ENCODE measurements at regions not wholly inside any gene's neighbourhood (a gene's known extent, or its start where the extent isn't known, plus 50 kb on each side); places are given as distances from the start of the nearest gene placed in this dataset.

GRCh38 chr10:21214329-21214728, 311.2 kb downstream of the SKIDA1 start (continued):
- TF ChIP-seq, protein P1, sequence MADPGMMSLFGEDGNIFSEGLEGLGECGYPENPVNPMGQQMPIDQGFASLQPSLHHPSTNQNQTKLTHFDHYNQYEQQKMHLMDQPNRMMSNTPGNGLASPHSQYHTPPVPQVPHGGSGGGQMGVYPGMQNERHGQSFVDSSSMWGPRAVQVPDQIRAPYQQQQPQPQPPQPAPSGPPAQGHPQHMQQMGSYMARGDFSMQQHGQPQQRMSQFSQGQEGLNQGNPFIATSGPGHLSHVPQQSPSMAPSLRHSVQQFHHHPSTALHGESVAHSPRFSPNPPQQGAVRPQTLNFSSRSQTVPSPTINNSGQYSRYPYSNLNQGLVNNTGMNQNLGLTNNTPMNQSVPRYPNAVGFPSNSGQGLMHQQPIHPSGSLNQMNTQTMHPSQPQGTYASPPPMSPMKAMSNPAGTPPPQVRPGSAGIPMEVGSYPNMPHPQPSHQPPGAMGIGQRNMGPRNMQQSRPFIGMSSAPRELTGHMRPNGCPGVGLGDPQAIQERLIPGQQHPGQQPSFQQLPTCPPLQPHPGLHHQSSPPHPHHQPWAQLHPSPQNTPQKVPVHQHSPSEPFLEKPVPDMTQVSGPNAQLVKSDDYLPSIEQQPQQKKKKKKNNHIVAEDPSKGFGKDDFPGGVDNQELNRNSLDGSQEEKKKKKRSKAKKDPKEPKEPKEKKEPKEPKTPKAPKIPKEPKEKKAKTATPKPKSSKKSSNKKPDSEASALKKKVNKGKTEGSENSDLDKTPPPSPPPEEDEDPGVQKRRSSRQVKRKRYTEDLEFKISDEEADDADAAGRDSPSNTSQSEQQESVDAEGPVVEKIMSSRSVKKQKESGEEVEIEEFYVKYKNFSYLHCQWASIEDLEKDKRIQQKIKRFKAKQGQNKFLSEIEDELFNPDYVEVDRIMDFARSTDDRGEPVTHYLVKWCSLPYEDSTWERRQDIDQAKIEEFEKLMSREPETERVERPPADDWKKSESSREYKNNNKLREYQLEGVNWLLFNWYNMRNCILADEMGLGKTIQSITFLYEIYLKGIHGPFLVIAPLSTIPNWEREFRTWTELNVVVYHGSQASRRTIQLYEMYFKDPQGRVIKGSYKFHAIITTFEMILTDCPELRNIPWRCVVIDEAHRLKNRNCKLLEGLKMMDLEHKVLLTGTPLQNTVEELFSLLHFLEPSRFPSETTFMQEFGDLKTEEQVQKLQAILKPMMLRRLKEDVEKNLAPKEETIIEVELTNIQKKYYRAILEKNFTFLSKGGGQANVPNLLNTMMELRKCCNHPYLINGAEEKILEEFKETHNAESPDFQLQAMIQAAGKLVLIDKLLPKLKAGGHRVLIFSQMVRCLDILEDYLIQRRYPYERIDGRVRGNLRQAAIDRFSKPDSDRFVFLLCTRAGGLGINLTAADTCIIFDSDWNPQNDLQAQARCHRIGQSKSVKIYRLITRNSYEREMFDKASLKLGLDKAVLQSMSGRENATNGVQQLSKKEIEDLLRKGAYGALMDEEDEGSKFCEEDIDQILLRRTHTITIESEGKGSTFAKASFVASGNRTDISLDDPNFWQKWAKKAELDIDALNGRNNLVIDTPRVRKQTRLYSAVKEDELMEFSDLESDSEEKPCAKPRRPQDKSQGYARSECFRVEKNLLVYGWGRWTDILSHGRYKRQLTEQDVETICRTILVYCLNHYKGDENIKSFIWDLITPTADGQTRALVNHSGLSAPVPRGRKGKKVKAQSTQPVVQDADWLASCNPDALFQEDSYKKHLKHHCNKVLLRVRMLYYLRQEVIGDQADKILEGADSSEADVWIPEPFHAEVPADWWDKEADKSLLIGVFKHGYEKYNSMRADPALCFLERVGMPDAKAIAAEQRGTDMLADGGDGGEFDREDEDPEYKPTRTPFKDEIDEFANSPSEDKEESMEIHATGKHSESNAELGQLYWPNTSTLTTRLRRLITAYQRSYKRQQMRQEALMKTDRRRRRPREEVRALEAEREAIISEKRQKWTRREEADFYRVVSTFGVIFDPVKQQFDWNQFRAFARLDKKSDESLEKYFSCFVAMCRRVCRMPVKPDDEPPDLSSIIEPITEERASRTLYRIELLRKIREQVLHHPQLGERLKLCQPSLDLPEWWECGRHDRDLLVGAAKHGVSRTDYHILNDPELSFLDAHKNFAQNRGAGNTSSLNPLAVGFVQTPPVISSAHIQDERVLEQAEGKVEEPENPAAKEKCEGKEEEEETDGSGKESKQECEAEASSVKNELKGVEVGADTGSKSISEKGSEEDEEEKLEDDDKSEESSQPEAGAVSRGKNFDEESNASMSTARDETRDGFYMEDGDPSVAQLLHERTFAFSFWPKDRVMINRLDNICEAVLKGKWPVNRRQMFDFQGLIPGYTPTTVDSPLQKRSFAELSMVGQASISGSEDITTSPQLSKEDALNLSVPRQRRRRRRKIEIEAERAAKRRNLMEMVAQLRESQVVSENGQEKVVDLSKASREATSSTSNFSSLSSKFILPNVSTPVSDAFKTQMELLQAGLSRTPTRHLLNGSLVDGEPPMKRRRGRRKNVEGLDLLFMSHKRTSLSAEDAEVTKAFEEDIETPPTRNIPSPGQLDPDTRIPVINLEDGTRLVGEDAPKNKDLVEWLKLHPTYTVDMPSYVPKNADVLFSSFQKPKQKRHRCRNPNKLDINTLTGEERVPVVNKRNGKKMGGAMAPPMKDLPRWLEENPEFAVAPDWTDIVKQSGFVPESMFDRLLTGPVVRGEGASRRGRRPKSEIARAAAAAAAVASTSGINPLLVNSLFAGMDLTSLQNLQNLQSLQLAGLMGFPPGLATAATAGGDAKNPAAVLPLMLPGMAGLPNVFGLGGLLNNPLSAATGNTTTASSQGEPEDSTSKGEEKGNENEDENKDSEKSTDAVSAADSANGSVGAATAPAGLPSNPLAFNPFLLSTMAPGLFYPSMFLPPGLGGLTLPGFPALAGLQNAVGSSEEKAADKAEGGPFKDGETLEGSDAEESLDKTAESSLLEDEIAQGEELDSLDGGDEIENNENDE (IDR thresholded peaks at IDR 0.05; ENCODE audit: insufficient replicate concordance, low read length) = no peak
- TF ChIP-seq CTCF (IDR thresholded peaks at IDR 0.05; ENCODE audit: control extremely low read depth in 1 of 3, insufficient read depth in 1 of 3, low read depth in 1 of 3, low read length in 3 of 3) (no peak), JUND (IDR thresholded peaks at IDR 0.05; ENCODE audit: low read length) (no peak), EZH2 (IDR thresholded peaks at IDR 0.05; ENCODE audit: low read depth, low read length, severe bottlenecking) (no peak), BRCA1 (IDR thresholded peaks at IDR 0.05; ENCODE audit: low read depth, low read length) (no peak), EGR1 (IDR thresholded peaks at IDR 0.05; ENCODE audit: borderline replicate concordance, low read depth, low read length) (no peak), KDM5A (IDR thresholded peaks at IDR 0.05; ENCODE audit: low read length) (no peak), TCF12 (IDR thresholded peaks at IDR 0.05; ENCODE audit: low read depth, low read length) (no peak), POLR2A (IDR thresholded peaks at IDR 0.05; ENCODE audit: control extremely low read depth in 1 of 2, low read depth in 2 of 2, low read length in 2 of 2) (no peak)
- TF ChIP-seq, protein P2, sequence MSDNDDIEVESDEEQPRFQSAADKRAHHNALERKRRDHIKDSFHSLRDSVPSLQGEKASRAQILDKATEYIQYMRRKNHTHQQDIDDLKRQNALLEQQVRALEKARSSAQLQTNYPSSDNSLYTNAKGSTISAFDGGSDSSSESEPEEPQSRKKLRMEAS (IDR thresholded peaks at IDR 0.05) = no peak
